ENCODE measurements at regions not wholly inside any gene's neighbourhood (a gene's known extent, or its start where the extent isn't known, plus 50 kb on each side); places are given as distances from the start of the nearest gene placed in this dataset.

GRCh38 chr4:189198624-189199023 is 742.0 kb upstream of the FRG1 start:
- Histone ChIP-seq H3K27ac (no peak overlapping the region), H3K27me3 (no peaks in the 10 kb centered on the region), H3K4me1 (no peaks in the 10 kb centered on the region), H3K9me3 (no peaks in the 10 kb centered on the region), H3K4me3 (no peak overlapping the region), H3K36me3 (no peaks in the 10 kb centered on the region)
- DNase-seq (ENCODE audit: low spot score in 2 of 2), result no peak
- intact Hi-C loops (cut with DNase I; ENCODE audit: low total_unique reads), result no loop called here
- TF ChIP-seq POLR2AphosphoS5 (IDR thresholded peaks at IDR 0.05) (no peak), POLR2A (IDR thresholded peaks at IDR 0.05) (no peak), CTCF (IDR thresholded peaks at IDR 0.05) (no peak)

DNA sequence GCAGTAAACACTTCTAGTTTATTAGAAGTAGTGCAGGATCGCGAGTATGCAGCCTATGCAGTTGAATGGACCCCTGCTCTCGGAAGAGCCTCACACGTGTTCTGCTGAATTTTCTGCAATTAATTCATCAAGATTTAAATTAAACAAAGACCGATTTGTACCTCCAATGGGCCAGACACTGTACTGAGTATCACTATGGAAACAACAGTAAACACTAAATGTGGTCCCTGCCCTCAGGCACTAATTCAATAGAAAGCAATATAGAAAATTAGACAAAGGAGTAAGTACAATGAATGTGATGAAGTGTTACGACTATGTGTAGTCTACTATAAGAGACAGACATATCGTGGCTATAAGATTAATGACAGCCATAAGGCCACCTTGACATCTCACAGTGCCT is 740.3 kb upstream of the FRG1 start:
- DNase-seq (ENCODE audit: low spot score in 2 of 2), result no peak
- Histone ChIP-seq H3K27me3 (no peaks in the 10 kb centered on the region), H3K27ac (no peak overlapping the region), H3K36me3 (no peaks in the 10 kb centered on the region), H3K4me3 (no peak overlapping the region), H3K9me3 (no peaks in the 10 kb centered on the region), H3K4me1 (no peaks in the 10 kb centered on the region)
- intact Hi-C loops (cut with DNase I; ENCODE audit: low total_unique reads), result no loop called here
- TF ChIP-seq POLR2AphosphoS5 (IDR thresholded peaks at IDR 0.05) (no peak), CTCF (IDR thresholded peaks at IDR 0.05) (no peak), POLR2A (IDR thresholded peaks at IDR 0.05) (no peak)

GRCh38 chr4:189202182-189202868 is 738.3 kb upstream of the FRG1 start:
- Histone ChIP-seq H3K36me3 (no peaks in the 10 kb centered on the region), H3K4me3 (peak overlapping the region; percentile 20 to 56 (median 35)), H3K27ac (no peak overlapping the region), H3K4me1 (no peaks in the 10 kb centered on the region), H3K9me3 (no peaks in the 10 kb centered on the region), H3K27me3 (no peaks in the 10 kb centered on the region)
- intact Hi-C loops (cut with DNase I; ENCODE audit: low total_unique reads), result no loop called here
- TF ChIP-seq CTCF (IDR thresholded peaks at IDR 0.05) (peak; percentile 44 to 83 (median 82)), POLR2AphosphoS5 (IDR thresholded peaks at IDR 0.05) (peak in 2 of 3 donors; percentile 16 to 41), POLR2A (IDR thresholded peaks at IDR 0.05) (no peak)
- peak; percentile 58 to 72 for DNase-seq (ENCODE audit: low spot score in 2 of 2)

- Histone ChIP-seq H3K27ac (no peak overlapping the region), H3K4me1 (no peaks in the 10 kb centered on the region), H3K36me3 (no peaks in the 10 kb centered on the region), H3K4me3 (peak overlapping the region in 2 of 3 donors; percentile 35 to 56), H3K27me3 (no peaks in the 10 kb centered on the region), H3K9me3 (no peaks in the 10 kb centered on the region)
- intact Hi-C loops (cut with DNase I; ENCODE audit: low total_unique reads), result no loop called here
- no peak for DNase-seq (ENCODE audit: low spot score in 2 of 2)
- TF ChIP-seq POLR2AphosphoS5 (IDR thresholded peaks at IDR 0.05), result no peak
- TF ChIP-seq POLR2A (IDR thresholded peaks at IDR 0.05), result no peak
- no peak for TF ChIP-seq CTCF (IDR thresholded peaks at IDR 0.05)
Observed at GRCh38 chr4:189202869-189203271, 737.8 kb upstream of the FRG1 start.

- Histone ChIP-seq H3K36me3 (no peaks in the 10 kb centered on the region), H3K4me1 (no peaks in the 10 kb centered on the region), H3K4me3 (no peak overlapping the region), H3K27ac (no peak overlapping the region), H3K27me3 (no peaks in the 10 kb centered on the region), H3K9me3 (no peaks in the 10 kb centered on the region)
- no peak for DNase-seq (ENCODE audit: low spot score in 2 of 2)
- intact Hi-C loops (cut with DNase I; ENCODE audit: low total_unique reads), result no loop called here
- TF ChIP-seq POLR2A (IDR thresholded peaks at IDR 0.05) (no peak), POLR2AphosphoS5 (IDR thresholded peaks at IDR 0.05) (no peak), CTCF (IDR thresholded peaks at IDR 0.05) (no peak)
Observed at GRCh38 chr4:189204616-189205015, 736.1 kb upstream of the FRG1 start.
